PC-9 (cell line): ENCODE measurements at regions not wholly inside any gene's neighbourhood (a gene's known extent, or its start where the extent isn't known, plus 50 kb on each side); places are given as distances from the start of the nearest gene placed in this dataset.

Experiments used
- BruUV-seq: library from RNA; stranded (reverse); fragments of 400-500 nt; replicated peaks from 2 replicates; lab custom pipeline; 2021; lab: Mats Ljungman, UMichigan
- CTCF ChIA-PET: fragments of 300-600 bp; sonication (Branson Sonifier 250); formaldehyde crosslinking; loops from one replicate; lab custom pipeline; 2022; ENCODE audit warnings: antibody characterized with exemption; lab: Charles Lee
- POLR2A ChIA-PET: fragments of 300-600 bp; sonication (Branson Sonifier 250); formaldehyde crosslinking; loops from one replicate; lab custom pipeline; 2022; ENCODE audit warnings: antibody characterized with exemption; ENCODE audit not compliant: unreplicated experiment; lab: Charles Lee
- DNase-seq, 2 experiments: peaks; one replicate each; pipeline versions ENCODE4 v3.0.0 to v3.0.0-alpha.2; 2015 to 2022; ENCODE audit warnings: mixed read lengths in 1 of 2
- H2AFZ ChIP-seq: fragments of 200-600 bp; sonication (generic); 2 replicates; pipeline ENCODE4 v1.8.1; 2017; ENCODE audit warnings: antibody characterized with exemption
- H3F3A ChIP-seq: fragments of 200-600 bp; sonication (generic); 2 replicates; pipeline ENCODE4 v1.8.1; 2017; ENCODE audit warnings: antibody characterized with exemption, mild to moderate bottlenecking, low read depth; ENCODE audit not compliant: insufficient read depth
- H3K27ac ChIP-seq: fragments of 200-600 bp; sonication (generic); 2 replicates; pipeline ENCODE4 v1.6.1; 2016; ENCODE audit warnings: mixed run types
- H3K27me3 ChIP-seq: fragments of 200-600 bp; sonication (generic); 2 replicates; pipeline ENCODE4 v1.6.1; 2016; ENCODE audit warnings: low read depth, mixed run types; ENCODE audit not compliant: insufficient read depth
- H3K36me3 ChIP-seq: fragments of 200-600 bp; sonication (generic); 2 replicates; pipeline ENCODE4 v1.6.1; 2016; ENCODE audit warnings: low read depth, mixed run types
- H3K4me1 ChIP-seq: fragments of 200-600 bp; sonication (generic); replicated peaks from 2 replicates; pipeline ENCODE4 v1.6.1; 2016; ENCODE audit warnings: mixed run types; ENCODE audit not compliant: insufficient read depth
- H3K4me2 ChIP-seq: fragments of 200-600 bp; sonication (generic); 2 replicates; pipeline ENCODE4 v1.6.1; 2017; ENCODE audit warnings: mixed run types
- H3K4me3 ChIP-seq: fragments of 200-600 bp; sonication (generic); 2 replicates; pipeline ENCODE4 v1.6.1; 2016; ENCODE audit warnings: mixed run types
- H3K79me2 ChIP-seq: fragments of 200-600 bp; sonication (generic); 2 replicates; pipeline ENCODE4 v1.6.1; 2017; ENCODE audit warnings: low read depth, mixed run types
- H3K9me2 ChIP-seq: fragments of 200-600 bp; sonication (generic); 2 replicates; pipeline ENCODE4 v1.8.1; 2017; ENCODE audit warnings: mild to moderate bottlenecking; ENCODE audit not compliant: insufficient read depth
- H3K9me3 ChIP-seq: fragments of 200-600 bp; sonication (generic); 2 replicates; pipeline ENCODE4 v1.8.1; 2016; ENCODE audit warnings: low read depth; ENCODE audit not compliant: insufficient read depth
- H4K20me1 ChIP-seq: fragments of 200-600 bp; sonication (generic); 2 replicates; pipeline ENCODE4 v1.8.1; 2017; ENCODE audit not compliant: insufficient read depth
- EZH2 ChIP-seq: fragments of 200-600 bp; sonication (generic); IDR thresholded peaks from 2 replicates; pipeline ENCODE4 v1.8.0; 2017; ENCODE audit warnings: antibody characterized with exemption, low read depth
- intact Hi-C: fragments of 100-400 bp; cut with micrococcal nuclease; formaldehyde crosslinking; loops from one replicate; pipeline ENCODE4 v1.10.0; 2022; ENCODE audit not compliant: unreplicated experiment
- TF ChIP-seq, protein P1 (sequence below): fragments of 200-600 bp; sonication (generic); conservative IDR thresholded peaks from 2 replicates; pipeline ENCODE4 v1.6.1; 2017; ENCODE audit warnings: mixed run types, antibody characterized with exemption, mild to moderate bottlenecking, moderate library complexity

DNA sequence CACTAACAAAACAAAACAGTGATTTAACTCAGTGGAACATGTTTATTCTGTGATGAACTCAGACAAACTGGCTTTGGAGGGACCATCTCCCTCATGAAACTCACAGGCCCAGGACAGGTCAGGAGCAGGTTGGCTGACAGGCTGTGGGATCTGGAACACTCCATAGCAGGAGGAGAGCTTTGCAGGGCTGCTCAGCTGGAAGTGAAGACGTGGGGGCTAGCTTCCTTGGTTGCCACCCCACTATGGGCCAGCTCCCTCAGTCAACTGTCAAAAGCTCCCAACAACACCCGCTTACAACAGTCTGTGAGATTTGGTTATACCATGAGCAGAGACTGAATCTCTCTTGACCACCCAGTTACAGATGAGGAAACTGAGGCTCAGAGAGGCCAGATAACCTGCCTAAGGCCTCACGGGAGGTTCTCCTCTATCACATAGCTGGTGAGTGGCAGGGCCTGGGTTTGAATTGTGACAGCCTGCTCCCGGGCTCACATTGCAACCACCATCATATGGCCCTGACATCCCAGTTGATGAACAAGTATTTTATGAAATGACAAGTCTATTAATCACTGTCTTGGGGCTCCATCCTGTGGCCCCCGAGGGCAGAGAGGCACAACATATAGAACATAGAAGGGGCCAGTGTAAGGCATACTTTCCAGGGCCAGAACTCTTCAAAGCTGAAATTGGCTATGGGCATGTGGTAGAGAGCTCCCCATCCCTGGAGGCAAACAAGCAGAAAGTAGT, 473.4 kb downstream of the MN1 start:
- Histone ChIP-seq H3K27ac (no peak overlapping the region), H3K9me2 (no peaks in the 10 kb centered on the region), H3F3A (0 out of 2 replicates have a peak, but pooled peaks cover 6% of the 10 kb centered on the region), H3K79me2 (no peaks in the 10 kb centered on the region), H3K4me3 (no peak overlapping the region), H2AFZ (no peak overlapping the region), H3K9me3 (no peaks in the 10 kb centered on the region), H4K20me1 (no peaks in the 10 kb centered on the region), H3K36me3 (no peaks in the 10 kb centered on the region), H3K4me2 (no peak overlapping the region), H3K27me3 (no peaks in the 10 kb centered on the region), H3K4me1 (no peaks in the 10 kb centered on the region)
- CTCF ChIA-PET, result no interaction called here
- no peak for TF ChIP-seq EZH2
- TF ChIP-seq, protein P1, sequence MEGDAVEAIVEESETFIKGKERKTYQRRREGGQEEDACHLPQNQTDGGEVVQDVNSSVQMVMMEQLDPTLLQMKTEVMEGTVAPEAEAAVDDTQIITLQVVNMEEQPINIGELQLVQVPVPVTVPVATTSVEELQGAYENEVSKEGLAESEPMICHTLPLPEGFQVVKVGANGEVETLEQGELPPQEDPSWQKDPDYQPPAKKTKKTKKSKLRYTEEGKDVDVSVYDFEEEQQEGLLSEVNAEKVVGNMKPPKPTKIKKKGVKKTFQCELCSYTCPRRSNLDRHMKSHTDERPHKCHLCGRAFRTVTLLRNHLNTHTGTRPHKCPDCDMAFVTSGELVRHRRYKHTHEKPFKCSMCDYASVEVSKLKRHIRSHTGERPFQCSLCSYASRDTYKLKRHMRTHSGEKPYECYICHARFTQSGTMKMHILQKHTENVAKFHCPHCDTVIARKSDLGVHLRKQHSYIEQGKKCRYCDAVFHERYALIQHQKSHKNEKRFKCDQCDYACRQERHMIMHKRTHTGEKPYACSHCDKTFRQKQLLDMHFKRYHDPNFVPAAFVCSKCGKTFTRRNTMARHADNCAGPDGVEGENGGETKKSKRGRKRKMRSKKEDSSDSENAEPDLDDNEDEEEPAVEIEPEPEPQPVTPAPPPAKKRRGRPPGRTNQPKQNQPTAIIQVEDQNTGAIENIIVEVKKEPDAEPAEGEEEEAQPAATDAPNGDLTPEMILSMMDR, result no peak; the same call in 1 of the 2 replicates
- no peak for DNase-seq
- POLR2A ChIA-PET, result no interaction called here
- no TSS peak for BruUV-seq
- intact Hi-C loops, result loop anchor here (2.0 kb wide), 1 partner anchor 571 kb away; no protein-coding TSS in a partner anchor

DNA sequence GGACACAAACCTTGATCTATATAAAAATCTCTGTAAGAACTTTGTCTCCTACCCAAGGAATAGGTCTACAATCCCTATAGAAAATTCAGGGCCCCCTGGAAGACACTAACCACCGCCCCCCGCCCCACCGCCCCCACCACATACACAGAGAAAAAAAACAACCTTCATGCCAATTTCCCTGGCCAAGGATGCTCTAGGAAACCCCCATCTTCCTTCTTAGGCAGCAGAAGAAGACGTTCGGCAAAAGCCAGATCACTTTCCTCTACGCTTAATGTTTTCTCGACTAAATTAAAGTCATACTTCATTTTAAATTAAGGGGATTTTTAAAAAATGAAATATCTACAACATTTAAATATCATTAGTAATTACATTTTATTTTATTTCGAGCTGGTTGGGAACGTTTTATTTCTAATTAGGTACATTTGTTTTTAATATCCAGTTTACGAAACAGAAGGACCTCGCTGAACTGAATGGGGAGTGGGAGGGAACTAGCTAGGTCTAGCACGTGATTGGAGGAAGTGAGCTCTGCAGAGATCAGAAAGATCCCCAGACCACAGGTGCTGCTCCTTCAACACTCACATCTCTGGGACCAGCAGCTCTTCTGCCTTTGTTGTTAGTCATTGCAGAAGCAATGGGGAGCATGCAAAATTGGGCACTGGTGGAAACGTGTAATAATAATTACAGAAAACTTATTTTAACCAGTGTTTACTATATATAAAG, 472.3 kb downstream of the MN1 start:
- no TSS peak for BruUV-seq
- H4K20me1 ChIP-seq, result no peaks in the 10 kb centered on the region
- no peak overlapping the region for H2AFZ ChIP-seq
- no peaks in the 10 kb centered on the region for H3K9me3 ChIP-seq
- no peaks in the 10 kb centered on the region for H3K79me2 ChIP-seq
- H3K36me3 ChIP-seq, result no peaks in the 10 kb centered on the region
- no peaks in the 10 kb centered on the region for H3K9me2 ChIP-seq
- ChIA-PET CTCF (no interaction called here), POLR2A (interaction anchor here (0.6 kb wide), 1 partner anchor 481 kb away, joined by 8 read pairs; no protein-coding TSS in a partner anchor)
- intact Hi-C loops, result loop anchor here (2.0 kb wide), 1 partner anchor 572 kb away; no protein-coding TSS in a partner anchor
- TF ChIP-seq EZH2, result no peak
- TF ChIP-seq, protein P1, result no peak
- no peaks in the 10 kb centered on the region for H3K4me1 ChIP-seq
- H3K4me2 ChIP-seq, result no peak overlapping the region
- no peak overlapping the region for H3K4me3 ChIP-seq
- 0 out of 2 replicates have a peak, but pooled peaks cover 6% of the 10 kb centered on the region for H3F3A ChIP-seq
- no peak overlapping the region for H3K27ac ChIP-seq
- DNase-seq, result no peak
- H3K27me3 ChIP-seq, result no peaks in the 10 kb centered on the region

DNA sequence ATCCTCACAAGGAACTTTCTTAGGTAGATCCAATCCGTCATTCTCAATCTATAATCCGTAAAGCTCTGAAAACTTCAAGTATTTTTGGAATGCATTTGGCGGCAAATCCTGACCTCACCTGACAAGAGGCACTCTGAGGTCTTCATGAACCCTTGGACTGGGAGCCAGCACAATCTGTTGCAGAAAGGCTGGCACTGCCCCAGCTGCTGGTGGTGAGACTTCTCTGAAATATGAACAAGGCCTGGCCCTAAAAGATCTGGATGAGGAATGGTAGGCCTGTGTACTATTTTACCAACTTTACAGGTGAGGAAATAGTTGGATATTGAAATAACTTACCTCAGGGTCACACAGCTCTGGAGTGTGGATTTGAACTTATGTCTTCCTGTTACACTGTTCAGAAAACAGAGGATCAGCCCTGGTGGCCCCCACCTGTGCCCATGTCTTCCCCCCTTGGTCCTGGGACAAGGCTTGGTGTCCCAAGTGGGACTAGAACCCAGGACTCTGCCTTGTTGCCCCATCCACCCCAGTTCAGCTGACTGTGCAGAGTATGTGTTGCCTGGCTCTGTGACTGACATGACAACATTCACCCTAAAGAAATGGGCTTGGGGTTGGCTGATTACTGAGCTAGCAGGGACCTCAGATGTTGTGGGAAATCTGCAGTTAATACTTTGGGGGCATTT, 471.4 kb downstream of the MN1 start:
- no TSS peak for BruUV-seq
- Histone ChIP-seq H3K36me3 (no peaks in the 10 kb centered on the region), H3K4me2 (no peak overlapping the region), H3K4me3 (no peak overlapping the region), H2AFZ (no peak overlapping the region), H4K20me1 (no peaks in the 10 kb centered on the region), H3K27ac (no peak overlapping the region), H3K9me3 (no peaks in the 10 kb centered on the region), H3K27me3 (no peaks in the 10 kb centered on the region), H3K79me2 (no peaks in the 10 kb centered on the region), H3K4me1 (no peaks in the 10 kb centered on the region), H3F3A (0 out of 2 replicates have a peak, but pooled peaks cover 6% of the 10 kb centered on the region), H3K9me2 (no peaks in the 10 kb centered on the region)
- DNase-seq, result no peak
- POLR2A ChIA-PET, result no interaction called here
- no peak for TF ChIP-seq EZH2
- TF ChIP-seq, protein P1, result no peak
- intact Hi-C loops, result loop anchor here (2.0 kb wide), 1 partner anchor 573 kb away; no protein-coding TSS in a partner anchor
- CTCF ChIA-PET, result no interaction called here
